GM18508 (cell line): ENCODE measurements at regions not wholly inside any gene's neighbourhood (a gene's known extent, or its start where the extent isn't known, plus 50 kb on each side); places are given as distances from the start of the nearest gene placed in this dataset.
"Not testable (repeated sequence)": the region's sequence is repeated elsewhere in the genome, so short reads cannot be mapped to it uniquely, and the experiment has no call there.

Source experiments
- ATAC-seq: cut with Tn5 transposase; IDR thresholded peaks from one replicate; pipeline ENCODE4 v1.9.1; 2021; ENCODE audit warnings: moderate number of reproducible peaks; ENCODE audit not compliant: insufficient read depth, unreplicated experiment

GRCh38 chr4:107332656-107333055 is 296.5 kb upstream of the DKK2 start:
- ATAC-seq, result not testable (repeated sequence)

- ATAC-seq, result no peak
Observed at GRCh38 chr4:107330916-107331315, 294.8 kb upstream of the DKK2 start.

- ATAC-seq, result no peak
Observed at GRCh38 chr4:107319386-107319785, 283.3 kb upstream of the DKK2 start.

- ATAC-seq, result no peak
Observed at GRCh38 chr4:107318078-107318477, 282.0 kb upstream of the DKK2 start.

GRCh38 chr4:107317611-107318010 is 281.5 kb upstream of the DKK2 start:
- no peak for ATAC-seq

GRCh38 chr4:107315584-107315983 is 279.5 kb upstream of the DKK2 start:
- ATAC-seq, result no peak

GRCh38 chr4:107314156-107314555 is 278.0 kb upstream of the DKK2 start:
- no peak for ATAC-seq

- no peak for ATAC-seq
Observed at GRCh38 chr4:107312366-107312765, 276.3 kb upstream of the DKK2 start.

GRCh38 chr4:107304699-107305286 is 268.7 kb upstream of the DKK2 start:
- no peak for ATAC-seq

- ATAC-seq, result no peak
Observed at GRCh38 chr4:107299646-107300045, 263.5 kb upstream of the DKK2 start.

- ATAC-seq, result no peak
Observed at GRCh38 chr4:107292979-107293378, 256.9 kb upstream of the DKK2 start.

- no peak for ATAC-seq
Observed at GRCh38 chr4:107283587-107284559, 247.8 kb upstream of the DKK2 start.

- no peak for ATAC-seq
Observed at GRCh38 chr4:107279733-107280132, 243.6 kb upstream of the DKK2 start.

GRCh38 chr4:107278791-107279483 is 242.8 kb upstream of the DKK2 start:
- no peak for ATAC-seq

GRCh38 chr4:107276052-107276451 is 239.9 kb upstream of the DKK2 start:
- no peak for ATAC-seq

- no peak for ATAC-seq
Observed at GRCh38 chr4:107275225-107275624, 239.1 kb upstream of the DKK2 start.

- no peak for ATAC-seq
Observed at GRCh38 chr4:107270614-107271013, 234.5 kb upstream of the DKK2 start.

GRCh38 chr4:107269175-107269574 is 233.1 kb upstream of the DKK2 start:
- ATAC-seq, result no peak

- no peak for ATAC-seq
Observed at GRCh38 chr4:107265859-107266258, 229.7 kb upstream of the DKK2 start.

GRCh38 chr4:107261241-107261874 is 225.2 kb upstream of the DKK2 start:
- no peak for ATAC-seq

- ATAC-seq, result no peak
Observed at GRCh38 chr4:107258359-107258758, 222.2 kb upstream of the DKK2 start.
